Activated CD8-positive, alpha-beta memory T cell treated with anti-CD3 and anti-CD28 coated beads for 1 hour (primary cell): ENCODE measurements at regions not wholly inside any gene's neighbourhood (a gene's known extent, or its start where the extent isn't known, plus 50 kb on each side); places are given as distances from the start of the nearest gene placed in this dataset.

Experiments
- DNase-seq, 2 donors: peaks; one replicate each; pipeline ENCODE4 v3.0.0-alpha.2; 2020; ENCODE audit warnings: low read depth in 1 of 2; ENCODE audit errors: extremely low read depth in 1 of 2

- no peak for DNase-seq
Measured at GRCh38 chr14:96979611-96980074, 182.5 kb downstream of the VRK1 start.

GRCh38 chr14:96980835-96981234 lies 183.7 kb downstream of the VRK1 start:
- DNase-seq = no peak

GRCh38 chr14:96986256-96987085 lies 189.3 kb downstream of the VRK1 start:
- no peak for DNase-seq

GRCh38 chr14:96987086-96987474 lies 189.9 kb downstream of the VRK1 start:
- no peak for DNase-seq

GRCh38 chr14:96987771-96988170 lies 190.6 kb downstream of the VRK1 start:
- DNase-seq = no peak

- no peak for DNase-seq
Measured at GRCh38 chr14:96989306-96989705, 192.1 kb downstream of the VRK1 start.

- no peak for DNase-seq
Measured at GRCh38 chr14:96991226-96991625, 194.0 kb downstream of the VRK1 start.

GRCh38 chr14:96994999-96995398 lies 197.8 kb downstream of the VRK1 start:
- no peak for DNase-seq

GRCh38 chr14:96997269-96997668 lies 200.1 kb downstream of the VRK1 start:
- DNase-seq = no peak

- DNase-seq = no peak
Measured at GRCh38 chr14:96997996-96998395, 200.8 kb downstream of the VRK1 start.

- no peak for DNase-seq
Measured at GRCh38 chr14:96999654-97000155, 202.5 kb downstream of the VRK1 start.

- no peak for DNase-seq
Measured at GRCh38 chr14:97002454-97002853, 205.3 kb downstream of the VRK1 start.

- no peak for DNase-seq
Measured at GRCh38 chr14:97005934-97006333, 208.8 kb downstream of the VRK1 start.

- DNase-seq = no peak
Measured at GRCh38 chr14:97010491-97011160, 213.4 kb downstream of the VRK1 start.

- DNase-seq = no peak
Measured at GRCh38 chr14:97013878-97014277, 216.7 kb downstream of the VRK1 start.

GRCh38 chr14:97021001-97021400 lies 223.8 kb downstream of the VRK1 start:
- no peak for DNase-seq

- no peak for DNase-seq
Measured at GRCh38 chr14:97021571-97022168, 224.5 kb downstream of the VRK1 start.

- no peak for DNase-seq
Measured at GRCh38 chr14:97022741-97023140, 225.6 kb downstream of the VRK1 start.

- no peak for DNase-seq
Measured at GRCh38 chr14:97023871-97024270, 226.7 kb downstream of the VRK1 start.

- no peak for DNase-seq
Measured at GRCh38 chr14:97024300-97024699, 227.1 kb downstream of the VRK1 start.

- no peak for DNase-seq
Measured at GRCh38 chr14:97025722-97026121, 228.5 kb downstream of the VRK1 start.
